PFSK-1 (cell line): ENCODE measurements at regions not wholly inside any gene's neighbourhood (a gene's known extent, or its start where the extent isn't known, plus 50 kb on each side); places are given as distances from the start of the nearest gene placed in this dataset.

Experiments used
- POLR2AphosphoS5 ChIP-seq: IDR thresholded peaks from 2 replicates; pipeline ENCODE4 v1.6.1; 2012; ENCODE audit warnings: low read depth, mild to moderate bottlenecking, control low read depth, low read length, moderate library complexity
- REST ChIP-seq, 2 experiments: IDR thresholded peaks; 2 replicates each; pipeline versions ENCODE4 v1.6.1 to v1.8.0; 2011 to 2012; ENCODE audit warnings: low read depth in 2 of 2, low read length in 2 of 2, control low read depth in 1 of 2, inconsistent platforms in 1 of 2, mild to moderate bottlenecking in 1 of 2, moderate library complexity in 1 of 2; ENCODE audit not compliant: insufficient read depth in 1 of 2

GRCh38 chr6:78324213-78324612 is 543.1 kb upstream of the IRAK1BP1 start:
- TF ChIP-seq REST (IDR thresholded peaks at IDR 0.05; ENCODE audit: insufficient read depth in 1 of 2, low read depth in 2 of 2, low read length in 2 of 2), result no peak
- no peak for TF ChIP-seq POLR2AphosphoS5
